Thyroid gland (tissue), 4 donors: ENCODE measurements at regions not wholly inside any gene's neighbourhood (a gene's known extent, or its start where the extent isn't known, plus 50 kb on each side); places are given as distances from the start of the nearest gene placed in this dataset.

Experiments
- POLR2A ChIP-seq, 2 donors: fragments of 450-650 bp; IDR thresholded peaks; one replicate each; pipeline ENCODE4 v1.6.1; 2017; ENCODE audit warnings: antibody characterized with exemption in 2 of 2, mild to moderate bottlenecking in 2 of 2, moderate library complexity in 1 of 2
- TF ChIP-seq, protein P1 (sequence below), 6 experiments: fragments of 200-600 bp in 3 of 6; fragments of 450-650 bp in 3 of 6; sonication (generic) in 3 of 6; IDR thresholded peaks; one replicate each; pipeline ENCODE4 v1.5.1; 2016 to 2019; ENCODE audit warnings: antibody characterized with exemption in 6 of 6, mild to moderate bottlenecking in 2 of 6, inconsistent platforms in 1 of 6, moderate library complexity in 1 of 6

DNA sequence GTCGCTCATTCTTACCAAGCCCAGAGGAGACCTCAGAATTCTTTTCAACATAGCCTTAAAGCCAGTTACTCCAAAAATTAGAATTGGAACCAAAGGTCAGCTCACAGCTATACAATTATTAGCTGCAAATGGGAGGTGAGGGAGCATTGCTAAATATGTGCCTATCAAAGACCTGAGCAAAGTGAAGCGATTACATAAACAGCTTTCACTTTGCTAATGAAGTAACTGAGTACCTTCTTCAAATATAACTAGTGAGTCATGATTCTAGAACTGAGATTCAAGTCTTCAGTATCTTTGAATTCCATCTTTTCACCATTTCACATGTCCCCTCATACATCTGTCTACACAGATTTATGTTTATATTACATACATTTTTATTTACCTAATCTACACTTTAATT, 122.6 kb downstream of the P2RY1 start:
- TF ChIP-seq, protein P1, sequence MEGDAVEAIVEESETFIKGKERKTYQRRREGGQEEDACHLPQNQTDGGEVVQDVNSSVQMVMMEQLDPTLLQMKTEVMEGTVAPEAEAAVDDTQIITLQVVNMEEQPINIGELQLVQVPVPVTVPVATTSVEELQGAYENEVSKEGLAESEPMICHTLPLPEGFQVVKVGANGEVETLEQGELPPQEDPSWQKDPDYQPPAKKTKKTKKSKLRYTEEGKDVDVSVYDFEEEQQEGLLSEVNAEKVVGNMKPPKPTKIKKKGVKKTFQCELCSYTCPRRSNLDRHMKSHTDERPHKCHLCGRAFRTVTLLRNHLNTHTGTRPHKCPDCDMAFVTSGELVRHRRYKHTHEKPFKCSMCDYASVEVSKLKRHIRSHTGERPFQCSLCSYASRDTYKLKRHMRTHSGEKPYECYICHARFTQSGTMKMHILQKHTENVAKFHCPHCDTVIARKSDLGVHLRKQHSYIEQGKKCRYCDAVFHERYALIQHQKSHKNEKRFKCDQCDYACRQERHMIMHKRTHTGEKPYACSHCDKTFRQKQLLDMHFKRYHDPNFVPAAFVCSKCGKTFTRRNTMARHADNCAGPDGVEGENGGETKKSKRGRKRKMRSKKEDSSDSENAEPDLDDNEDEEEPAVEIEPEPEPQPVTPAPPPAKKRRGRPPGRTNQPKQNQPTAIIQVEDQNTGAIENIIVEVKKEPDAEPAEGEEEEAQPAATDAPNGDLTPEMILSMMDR (IDR thresholded peaks at IDR 0.05): no peak
- no peak for TF ChIP-seq POLR2A (IDR thresholded peaks at IDR 0.05)
